Fibroblast of lung (primary cell): ENCODE measurements at regions not wholly inside any gene's neighbourhood (a gene's known extent, or its start where the extent isn't known, plus 50 kb on each side); places are given as distances from the start of the nearest gene placed in this dataset.

Source experiments
- DNase-seq, 2 donors: peaks; one replicate each; pipeline versions ENCODE4 v3.0.0 to v3.0.0-alpha.2; 2010; ENCODE audit warnings: low read depth in 2 of 2
- H2AFZ ChIP-seq: 2 replicates; pipeline ENCODE4 v1.5.1; 2012; ENCODE audit warnings: low read length, control low read depth, inconsistent platforms
- H3K27ac ChIP-seq: 2 replicates; pipeline ENCODE4 v1.5.1; 2011; ENCODE audit warnings: low read length, control low read depth; ENCODE audit not compliant: insufficient read depth
- H3K27me3 ChIP-seq: 2 replicates; pipeline ENCODE4 v1.5.1; 2011; ENCODE audit warnings: mild to moderate bottlenecking, low read length; ENCODE audit not compliant: control insufficient read depth, insufficient read depth
- H3K36me3 ChIP-seq: 2 replicates; pipeline ENCODE4 v1.5.1; 2011; ENCODE audit warnings: low read length; ENCODE audit not compliant: control insufficient read depth, insufficient read depth
- H3K4me1 ChIP-seq: 2 replicates; pipeline ENCODE4 v1.5.1; 2011; ENCODE audit warnings: low read length; ENCODE audit not compliant: control insufficient read depth, insufficient read depth; ENCODE audit errors: extremely low read depth
- H3K4me2 ChIP-seq: 2 replicates; pipeline ENCODE4 v1.5.1; 2011; ENCODE audit warnings: low read length, control low read depth; ENCODE audit not compliant: insufficient read depth; ENCODE audit errors: extremely low read depth
- H3K4me3 ChIP-seq, 4 experiments: fragments of 200-600 bp in 1 of 4; sonication (generic) in 1 of 4; replicated peaks in 1 of 4; 2 replicates each; pipeline ENCODE4 v1.5.1; 2011 to 2016; ENCODE audit warnings: low read length in 4 of 4, low read depth in 3 of 4, mild to moderate bottlenecking in 3 of 4, control low read depth in 2 of 4, inconsistent platforms in 1 of 4, mixed read lengths in 1 of 4; ENCODE audit not compliant: insufficient read depth in 1 of 4; ENCODE audit errors: control extremely low read depth in 1 of 4
- H3K79me2 ChIP-seq: 2 replicates; pipeline ENCODE4 v1.5.1; 2012; ENCODE audit warnings: mild to moderate bottlenecking, low read length, inconsistent platforms; ENCODE audit not compliant: control insufficient read depth, insufficient read depth
- H3K9ac ChIP-seq: 2 replicates; pipeline ENCODE4 v1.5.1; 2011; ENCODE audit warnings: mild to moderate bottlenecking, low read length, control low read depth; ENCODE audit not compliant: insufficient read depth
- H3K9me3 ChIP-seq: 2 replicates; pipeline ENCODE4 v1.5.1; 2012; ENCODE audit warnings: low read depth, low read length; ENCODE audit not compliant: control insufficient read depth, insufficient read depth
- H4K20me1 ChIP-seq: 2 replicates; pipeline ENCODE4 v1.5.1; 2011; ENCODE audit warnings: low read length; ENCODE audit not compliant: control insufficient read depth, insufficient read depth; ENCODE audit errors: extremely low read depth
- EZH2 ChIP-seq: IDR thresholded peaks from 2 replicates; pipeline ENCODE4 v1.5.1; 2012; ENCODE audit warnings: low read length, control low read depth, mild to moderate bottlenecking; ENCODE audit errors: missing control alignments
- TF ChIP-seq, protein P1 (sequence below), 2 donors: IDR thresholded peaks in 1 of 2; conservative IDR thresholded peaks in 1 of 2; 1 replicate in 1 of 2; 2 replicates in 1 of 2; pipeline ENCODE4 v1.5.1; 2011 to 2012; ENCODE audit warnings: low read length in 2 of 2, control low read depth in 1 of 2, inconsistent platforms in 1 of 2, low read depth in 1 of 2, mild to moderate bottlenecking in 1 of 2

DNA sequence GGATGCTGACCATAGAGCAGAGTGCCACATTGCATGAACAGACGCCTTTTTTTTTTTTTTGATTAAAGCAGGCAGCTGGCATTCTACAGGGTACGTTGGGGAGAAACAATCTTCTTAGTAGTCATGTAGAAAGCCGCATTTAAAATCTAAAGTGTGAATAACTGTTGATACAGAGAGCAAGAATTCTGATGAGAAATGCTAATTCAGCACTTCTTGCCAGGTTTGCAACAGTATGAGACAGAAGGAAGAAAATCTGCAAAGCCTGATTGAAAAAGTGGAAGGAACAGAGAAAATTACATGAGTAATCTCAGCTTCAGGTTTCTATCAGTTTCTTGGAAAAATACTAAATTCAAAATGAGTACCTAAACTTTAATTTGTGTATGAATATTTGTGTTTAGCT lies 232.7 kb upstream of the CHRM2 start:
- H2AFZ ChIP-seq, result no peak overlapping the region
- no peak overlapping the region for H3K9ac ChIP-seq
- H3K36me3 ChIP-seq, result no peaks in the 10 kb centered on the region
- no peak overlapping the region for H3K27ac ChIP-seq
- no peak overlapping the region for H3K4me3 ChIP-seq
- no peaks in the 10 kb centered on the region for H3K79me2 ChIP-seq
- DNase-seq, result no peak
- no peaks in the 10 kb centered on the region for H3K27me3 ChIP-seq
- no peak overlapping the region for H3K4me2 ChIP-seq
- no peaks in the 10 kb centered on the region for H3K9me3 ChIP-seq
- H3K4me1 ChIP-seq, result no peaks in the 10 kb centered on the region
- no peaks in the 10 kb centered on the region for H4K20me1 ChIP-seq
- TF ChIP-seq EZH2, result no peak
- TF ChIP-seq, protein P1, sequence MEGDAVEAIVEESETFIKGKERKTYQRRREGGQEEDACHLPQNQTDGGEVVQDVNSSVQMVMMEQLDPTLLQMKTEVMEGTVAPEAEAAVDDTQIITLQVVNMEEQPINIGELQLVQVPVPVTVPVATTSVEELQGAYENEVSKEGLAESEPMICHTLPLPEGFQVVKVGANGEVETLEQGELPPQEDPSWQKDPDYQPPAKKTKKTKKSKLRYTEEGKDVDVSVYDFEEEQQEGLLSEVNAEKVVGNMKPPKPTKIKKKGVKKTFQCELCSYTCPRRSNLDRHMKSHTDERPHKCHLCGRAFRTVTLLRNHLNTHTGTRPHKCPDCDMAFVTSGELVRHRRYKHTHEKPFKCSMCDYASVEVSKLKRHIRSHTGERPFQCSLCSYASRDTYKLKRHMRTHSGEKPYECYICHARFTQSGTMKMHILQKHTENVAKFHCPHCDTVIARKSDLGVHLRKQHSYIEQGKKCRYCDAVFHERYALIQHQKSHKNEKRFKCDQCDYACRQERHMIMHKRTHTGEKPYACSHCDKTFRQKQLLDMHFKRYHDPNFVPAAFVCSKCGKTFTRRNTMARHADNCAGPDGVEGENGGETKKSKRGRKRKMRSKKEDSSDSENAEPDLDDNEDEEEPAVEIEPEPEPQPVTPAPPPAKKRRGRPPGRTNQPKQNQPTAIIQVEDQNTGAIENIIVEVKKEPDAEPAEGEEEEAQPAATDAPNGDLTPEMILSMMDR (conservative IDR thresholded peaks at IDR 0.05 in 1 of 2, IDR thresholded peaks at IDR 0.05 in 1 of 2; ENCODE audit: low read depth in 1 of 2, low read length in 2 of 2), result no peak

DNA sequence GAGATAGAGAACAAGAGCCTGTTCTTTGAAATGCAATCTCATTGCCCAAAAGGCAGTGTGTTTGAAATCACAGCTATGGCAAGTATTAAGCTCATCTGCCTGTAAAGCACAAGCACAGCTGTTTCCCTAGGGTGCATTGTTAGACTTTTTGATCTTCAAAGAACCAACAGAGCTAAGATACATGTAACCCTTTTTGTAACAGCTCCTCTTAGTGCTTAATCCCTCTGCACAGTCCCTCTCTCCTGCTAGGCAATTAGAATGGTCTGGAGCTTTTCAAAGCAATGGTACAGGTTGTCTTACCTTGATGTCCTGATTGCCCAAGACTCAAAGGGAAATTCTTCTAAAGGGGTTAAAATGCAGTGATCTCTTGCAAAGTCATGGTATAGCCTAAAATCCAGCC lies 249.6 kb upstream of the CHRM2 start:
- TF ChIP-seq, protein P1 (conservative IDR thresholded peaks at IDR 0.05 in 1 of 2, IDR thresholded peaks at IDR 0.05 in 1 of 2; ENCODE audit: low read depth in 1 of 2, low read length in 2 of 2), result no peak
- no peak for TF ChIP-seq EZH2
- H3K27me3 ChIP-seq, result no peaks in the 10 kb centered on the region

DNA sequence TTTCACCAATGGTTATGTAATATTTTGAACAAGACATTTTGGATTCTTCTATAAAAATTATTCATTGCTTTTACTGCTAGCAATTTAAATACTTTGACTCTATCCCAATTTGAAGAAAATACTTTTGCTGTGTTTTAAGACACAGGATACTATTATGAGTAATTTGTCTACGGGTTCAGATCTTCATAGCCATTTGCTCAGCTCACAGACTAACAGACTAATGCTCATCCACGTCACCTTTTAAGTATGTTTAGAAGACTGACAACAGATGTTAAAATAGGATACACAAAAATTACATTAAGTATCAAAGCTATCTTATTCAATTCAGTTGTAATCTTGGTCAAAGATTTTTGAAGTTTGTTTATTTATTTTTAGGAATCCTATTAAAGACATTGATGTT lies 251.3 kb upstream of the CHRM2 start:
- Histone ChIP-seq H3K4me2 (no peak overlapping the region), H3K9ac (no peak overlapping the region), H3K79me2 (no peaks in the 10 kb centered on the region), H3K4me1 (no peaks in the 10 kb centered on the region), H3K27ac (no peak overlapping the region), H2AFZ (no peak overlapping the region), H3K4me3 (no peak overlapping the region), H3K9me3 (no peaks in the 10 kb centered on the region), H3K36me3 (no peaks in the 10 kb centered on the region), H3K27me3 (no peaks in the 10 kb centered on the region), H4K20me1 (no peaks in the 10 kb centered on the region)
- TF ChIP-seq EZH2, result no peak
- TF ChIP-seq, protein P1 (conservative IDR thresholded peaks at IDR 0.05 in 1 of 2, IDR thresholded peaks at IDR 0.05 in 1 of 2; ENCODE audit: low read depth in 1 of 2, low read length in 2 of 2), result no peak
- no peak for DNase-seq

More for the DNA sequence above, 249.6 kb upstream of the CHRM2 start:
- no peaks in the 10 kb centered on the region for H4K20me1 ChIP-seq
- no peak overlapping the region for H3K4me2 ChIP-seq
- DNase-seq, result no peak
- no peaks in the 10 kb centered on the region for H3K9me3 ChIP-seq
- H3K27ac ChIP-seq, result no peak overlapping the region
- H3K79me2 ChIP-seq, result no peaks in the 10 kb centered on the region
- no peak overlapping the region for H3K9ac ChIP-seq
- H3K4me3 ChIP-seq, result no peak overlapping the region
- no peaks in the 10 kb centered on the region for H3K4me1 ChIP-seq
- H3K36me3 ChIP-seq, result no peaks in the 10 kb centered on the region
- no peak overlapping the region for H2AFZ ChIP-seq
